Activated T-cell treated with anti-CD3 and anti-CD28 coated beads, Interleukin-2, amount 50 U/mL, for 4 hours (primary cell): ENCODE measurements at regions not wholly inside any gene's neighbourhood (a gene's known extent, or its start where the extent isn't known, plus 50 kb on each side); places are given as distances from the start of the nearest gene placed in this dataset.
"Not testable (repeated sequence)": the region's sequence is repeated elsewhere in the genome, so short reads cannot be mapped to it uniquely, and the experiment has no call there.

Experiments used
- ATAC-seq, 2 donors: fragments of 200-7000 bp; cut with Tn5 transposase; one replicate each; pipeline ENCODE4 v1.10.0; 2021
- DNase-seq: peaks from one replicate; pipeline ENCODE4 v3.0.0-alpha.2; 2020
- H3K27me3 Mint-ChIP-seq: one replicate; pipeline ENCODE4 v1.8.0; 2021; ENCODE audit warnings: low read depth, mixed read lengths
- H3K36me3 Mint-ChIP-seq: one replicate; pipeline ENCODE4 v1.8.0; 2022; ENCODE audit warnings: mixed read lengths; ENCODE audit not compliant: insufficient read depth
- H3K4me1 Mint-ChIP-seq: one replicate; pipeline ENCODE4 v1.8.0; 2021; ENCODE audit warnings: low read depth, mixed read lengths
- H3K4me3 Mint-ChIP-seq: one replicate; pipeline ENCODE4 v1.8.0; 2021; ENCODE audit warnings: mild to moderate bottlenecking, moderate library complexity, mixed read lengths
- H3K9me3 Mint-ChIP-seq: one replicate; pipeline ENCODE4 v1.8.0; 2021; ENCODE audit warnings: mixed read lengths

DNA sequence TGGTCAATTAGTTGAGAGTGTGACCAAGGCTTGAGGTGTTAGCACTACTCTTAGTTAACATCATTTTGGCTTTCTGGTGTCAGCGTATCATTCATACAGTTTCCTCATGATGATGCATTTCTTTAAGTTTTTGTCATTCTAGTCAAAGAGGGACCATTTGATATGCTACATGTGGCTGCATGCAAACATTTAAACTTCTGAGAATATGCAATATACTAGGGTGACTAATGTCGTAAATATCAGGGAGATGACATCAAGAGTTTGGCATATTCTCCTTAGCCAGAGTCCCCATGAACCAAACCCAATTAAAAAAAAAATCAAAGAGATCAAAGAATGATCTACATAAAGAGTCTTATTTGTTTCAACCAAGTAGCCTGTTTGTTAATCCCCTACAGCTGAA, 537.4 kb upstream of the PCDH7 start:
- DNase-seq (no peak), ATAC-seq (no peak)
- Mint-ChIP-seq H3K4me3 (no peak overlapping the region), H3K4me1 (no peaks in the 10 kb centered on the region), H3K36me3 (no peaks in the 10 kb centered on the region), H3K9me3 (peaks cover 13% of the 10 kb centered on the region), H3K27me3 (no peaks in the 10 kb centered on the region)

DNA sequence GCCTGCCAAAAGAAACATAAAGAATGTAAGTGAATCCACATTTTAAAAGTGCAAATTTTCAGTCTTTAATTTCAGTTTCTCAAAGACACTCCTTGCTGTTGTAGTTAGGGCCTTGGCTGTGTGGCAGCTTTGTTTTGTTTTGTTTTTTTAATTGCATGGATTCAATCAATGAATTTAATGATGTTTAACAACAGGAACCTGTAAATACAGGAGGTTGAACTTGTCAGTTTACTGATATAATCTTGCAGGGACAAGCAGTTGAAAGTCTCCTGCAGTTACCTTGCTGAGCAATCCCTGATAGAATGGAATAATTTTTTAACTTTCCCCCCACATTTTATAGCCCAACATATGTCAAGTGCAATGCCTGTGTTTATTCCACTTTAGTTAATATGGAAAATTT, 528.3 kb upstream of the PCDH7 start:
- no peak for ATAC-seq
- Mint-ChIP-seq H3K4me1 (no peaks in the 10 kb centered on the region), H3K4me3 (no peak overlapping the region), H3K36me3 (no peaks in the 10 kb centered on the region), H3K9me3 (peaks cover 16% of the 10 kb centered on the region), H3K27me3 (no peaks in the 10 kb centered on the region)
- no peak for DNase-seq

DNA sequence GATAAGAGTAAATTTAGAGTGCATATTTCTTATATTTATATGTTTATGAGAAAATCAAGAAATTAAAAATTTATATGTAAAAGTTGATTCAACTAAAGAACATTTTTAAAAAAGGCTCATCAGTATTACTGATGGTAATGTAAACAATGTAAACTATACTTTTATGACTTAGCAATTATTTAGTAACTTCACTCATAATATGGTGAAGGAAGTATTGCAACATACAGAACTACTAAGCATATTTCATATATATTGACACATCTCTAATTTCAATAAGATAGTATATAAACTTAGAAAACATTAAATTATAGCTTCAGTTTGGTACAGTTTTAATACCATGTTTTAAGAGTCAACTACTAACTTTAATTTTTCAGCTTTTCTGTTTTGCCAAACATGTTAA, 512.8 kb upstream of the PCDH7 start:
- ATAC-seq: no peak

DNA sequence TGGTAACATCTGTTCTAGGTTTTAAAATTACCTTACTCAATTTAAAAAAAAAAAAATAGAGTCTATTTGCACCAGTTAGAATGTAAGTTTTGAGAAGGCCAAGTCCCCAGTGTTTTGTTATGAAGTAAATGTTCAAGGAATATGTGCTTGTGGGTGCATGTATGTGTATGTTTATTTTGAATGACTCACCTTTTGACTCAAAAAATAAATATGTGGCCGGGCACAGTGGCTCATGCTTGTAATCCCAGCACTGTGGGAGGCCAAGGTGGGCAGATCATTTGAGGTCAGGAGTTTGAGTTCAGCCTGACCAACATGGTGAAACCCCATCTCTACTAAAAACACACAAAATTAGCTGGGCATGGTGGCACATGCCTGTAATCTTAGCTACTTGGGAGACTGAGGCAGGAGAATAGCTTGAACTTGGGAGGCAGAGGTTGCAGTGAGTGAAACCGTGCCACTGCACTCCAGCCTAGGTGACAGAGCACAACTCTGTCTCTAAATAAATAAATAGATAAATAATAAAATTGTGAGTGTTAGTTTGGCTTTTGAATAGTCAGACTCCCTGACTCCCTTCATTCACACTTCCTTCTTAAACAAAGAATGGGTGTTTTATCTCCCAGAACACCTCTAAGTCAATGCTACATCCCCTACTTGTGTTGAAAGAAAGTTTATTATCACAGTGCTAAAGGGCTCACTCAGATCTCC, 511.3 kb upstream of the PCDH7 start:
- no peak for DNase-seq
- H3K9me3 Mint-ChIP-seq: peaks cover 17% of the 10 kb centered on the region
- no peak for ATAC-seq
- H3K4me1 Mint-ChIP-seq: no peaks in the 10 kb centered on the region
- H3K4me3 Mint-ChIP-seq: no peak overlapping the region
- H3K36me3 Mint-ChIP-seq: no peaks in the 10 kb centered on the region
- no peaks in the 10 kb centered on the region for H3K27me3 Mint-ChIP-seq

More for the DNA sequence above, 512.8 kb upstream of the PCDH7 start:
- no peak for DNase-seq
- no peaks in the 10 kb centered on the region for H3K27me3 Mint-ChIP-seq
- H3K9me3 Mint-ChIP-seq: peaks cover 17% of the 10 kb centered on the region
- no peak overlapping the region for H3K4me3 Mint-ChIP-seq
- H3K36me3 Mint-ChIP-seq: no peaks in the 10 kb centered on the region
- no peaks in the 10 kb centered on the region for H3K4me1 Mint-ChIP-seq

DNA sequence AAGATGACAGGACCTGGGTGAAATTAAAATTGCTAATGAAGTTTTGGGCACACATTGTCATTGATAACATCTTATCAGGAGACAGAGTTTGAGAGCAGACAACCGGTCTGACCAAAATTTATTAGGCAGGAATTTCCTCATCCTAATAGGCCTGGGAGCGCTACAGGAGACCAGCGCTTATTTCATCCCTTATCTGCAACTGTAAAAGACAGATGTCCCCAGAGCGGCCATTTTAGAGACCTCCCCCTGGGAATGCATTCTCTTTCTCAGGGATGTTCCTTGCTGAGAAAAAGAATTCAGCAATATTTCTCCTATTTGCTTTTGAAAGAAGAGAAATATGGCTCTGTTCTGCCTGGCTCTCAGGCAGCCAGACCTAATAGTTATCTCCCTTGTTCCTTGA, 504.2 kb upstream of the PCDH7 start:
- H3K36me3 Mint-ChIP-seq, ATAC-seq, H3K4me3 Mint-ChIP-seq: not testable (repeated sequence)

GRCh38 chr4:30245140-30245539, 475.0 kb upstream of the PCDH7 start:
- ATAC-seq (no peak), DNase-seq (no peak)
- Mint-ChIP-seq H3K4me3 (no peak overlapping the region), H3K9me3 (peaks cover 35% of the 10 kb centered on the region), H3K27me3 (no peaks in the 10 kb centered on the region), H3K4me1 (no peaks in the 10 kb centered on the region), H3K36me3 (no peaks in the 10 kb centered on the region)

More for the DNA sequence above, 504.2 kb upstream of the PCDH7 start:
- H3K9me3 Mint-ChIP-seq: peaks cover 44% of the 10 kb centered on the region
- DNase-seq, H3K4me1 Mint-ChIP-seq, H3K27me3 Mint-ChIP-seq: not testable (repeated sequence)

DNA sequence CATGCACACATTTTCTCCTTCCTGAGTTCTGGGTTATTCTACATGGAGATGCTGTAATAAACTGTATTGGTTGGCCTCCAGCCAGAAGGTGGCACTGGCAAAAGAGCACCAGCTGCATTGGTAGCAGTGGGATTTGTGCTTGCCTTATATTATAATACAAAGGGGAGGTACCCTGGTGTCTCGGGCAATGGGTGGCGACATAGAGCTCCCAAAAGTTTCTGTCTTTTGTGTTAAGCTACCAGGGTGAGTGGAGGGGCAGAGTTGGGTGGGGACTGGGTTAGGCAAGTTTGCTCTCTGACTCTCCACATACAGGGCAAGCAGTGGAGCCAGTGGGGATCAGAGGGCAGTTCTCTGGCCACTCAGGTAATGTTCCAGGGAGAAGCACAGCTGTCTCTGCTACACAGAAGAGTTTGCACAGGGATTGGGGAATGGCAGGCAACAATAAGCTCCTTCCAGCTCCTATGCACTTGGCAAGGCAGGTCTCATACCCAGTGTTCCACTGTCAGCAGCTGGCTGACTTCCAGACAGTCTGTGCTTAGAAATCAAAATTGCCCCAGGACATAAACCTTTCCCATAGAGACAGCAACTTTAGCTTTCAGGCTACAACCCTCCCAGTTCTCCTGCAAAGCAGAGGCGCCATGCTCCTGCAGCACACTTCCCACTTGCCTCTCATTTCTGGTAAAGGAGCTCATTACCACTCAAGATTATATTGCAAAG, 463.9 kb upstream of the PCDH7 start:
- no peak for DNase-seq
- Mint-ChIP-seq H3K4me1 (no peaks in the 10 kb centered on the region), H3K36me3 (no peaks in the 10 kb centered on the region), H3K4me3 (no peak overlapping the region), H3K27me3 (no peaks in the 10 kb centered on the region), H3K9me3 (peaks cover 28% of the 10 kb centered on the region)
- ATAC-seq: no peak

DNA sequence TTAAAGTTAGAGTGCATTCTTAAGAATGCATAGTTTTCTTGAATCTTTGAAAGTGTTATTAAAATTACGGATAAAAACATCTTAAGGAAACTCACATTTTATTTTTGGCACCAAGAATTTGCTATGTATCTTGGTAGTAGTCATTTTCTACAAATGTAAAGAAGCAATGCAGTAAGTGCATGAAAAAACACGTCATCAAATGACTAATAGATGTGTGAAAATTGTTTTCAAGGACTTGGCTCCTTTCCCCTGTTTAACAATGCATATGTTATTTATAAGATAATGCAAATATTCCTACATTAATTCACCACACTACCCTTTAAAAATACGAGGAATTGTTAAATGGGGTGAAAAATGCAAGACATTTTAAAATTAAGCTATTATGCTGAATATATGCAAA, 461.2 kb upstream of the PCDH7 start:
- Mint-ChIP-seq H3K36me3 (no peaks in the 10 kb centered on the region), H3K27me3 (no peaks in the 10 kb centered on the region), H3K9me3 (peaks cover 17% of the 10 kb centered on the region), H3K4me1 (no peaks in the 10 kb centered on the region), H3K4me3 (no peak overlapping the region)
- ATAC-seq (no peak), DNase-seq (no peak)

DNA sequence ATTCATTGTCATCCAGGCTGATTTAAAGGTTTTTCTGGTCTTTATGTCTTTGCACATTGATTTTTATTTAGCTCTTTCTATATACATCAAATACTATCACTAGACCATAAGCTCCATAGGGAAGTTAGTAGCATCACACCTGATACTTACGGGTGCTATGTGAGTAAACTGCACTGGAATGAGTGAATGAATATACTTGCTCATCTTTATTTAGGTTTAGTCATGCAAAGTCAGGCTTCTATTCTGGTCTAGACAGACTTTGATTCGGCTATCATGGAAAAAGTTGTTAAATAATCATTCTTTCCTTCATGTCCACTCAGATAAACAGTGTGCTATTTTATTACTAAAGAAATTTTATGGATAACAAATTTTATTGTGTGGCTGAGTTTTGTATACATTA, 457.8 kb upstream of the PCDH7 start:
- Mint-ChIP-seq H3K4me3 (no peak overlapping the region), H3K4me1 (no peaks in the 10 kb centered on the region), H3K9me3 (peaks cover 12% of the 10 kb centered on the region), H3K36me3 (no peaks in the 10 kb centered on the region), H3K27me3 (no peaks in the 10 kb centered on the region)
- no peak for DNase-seq
- no peak for ATAC-seq

DNA sequence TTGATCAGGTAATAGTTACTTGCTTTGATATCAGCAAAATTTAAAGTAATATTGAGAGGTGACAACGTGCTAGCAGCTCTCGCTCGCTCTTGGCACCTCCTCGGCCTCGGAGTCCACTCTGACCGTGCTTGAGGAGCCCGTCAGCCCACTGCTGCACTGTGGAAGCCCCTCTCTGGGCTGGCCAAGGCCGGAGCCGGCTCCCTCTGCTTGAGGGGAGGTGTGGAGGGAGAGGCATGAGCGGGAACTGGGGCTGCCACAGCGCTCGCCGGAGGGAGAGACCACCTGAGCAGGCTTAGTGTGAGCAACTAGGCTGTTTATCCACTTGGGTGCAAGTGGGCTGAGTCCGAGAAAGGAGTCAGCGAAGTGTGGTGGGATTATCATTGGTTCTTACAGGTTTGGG, 455.7 kb upstream of the PCDH7 start:
- Mint-ChIP-seq H3K36me3 (no peaks in the 10 kb centered on the region), H3K4me1 (no peaks in the 10 kb centered on the region), H3K27me3 (no peaks in the 10 kb centered on the region), H3K4me3 (no peak overlapping the region), H3K9me3 (peaks cover 10% of the 10 kb centered on the region)
- DNase-seq: no peak
- ATAC-seq: no peak

- Mint-ChIP-seq H3K9me3 (peaks cover 10% of the 10 kb centered on the region), H3K4me3 (no peak overlapping the region), H3K36me3 (no peaks in the 10 kb centered on the region), H3K4me1 (no peaks in the 10 kb centered on the region), H3K27me3 (no peaks in the 10 kb centered on the region)
- ATAC-seq (no peak), DNase-seq (no peak)
Measured at GRCh38 chr4:30265716-30266115, 454.5 kb upstream of the PCDH7 start.

DNA sequence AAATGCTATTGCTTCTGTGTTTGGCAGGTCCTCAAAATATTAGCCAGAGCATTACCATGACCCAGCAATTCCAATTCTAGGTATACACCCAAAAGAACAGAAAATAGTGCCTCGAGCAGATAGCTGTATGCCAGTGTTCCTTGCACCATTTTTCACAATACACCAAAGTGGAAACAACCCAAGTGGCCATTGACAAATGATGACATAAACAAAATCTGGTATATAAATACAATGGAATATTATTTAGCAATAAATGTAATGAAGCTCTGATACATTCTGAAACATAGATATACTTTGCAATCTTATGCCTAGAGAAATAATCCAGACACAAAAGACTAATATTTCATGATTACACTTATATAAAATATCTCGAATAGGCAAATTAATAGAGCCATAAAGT, 451.8 kb upstream of the PCDH7 start:
- DNase-seq: no peak
- Mint-ChIP-seq H3K4me1 (no peaks in the 10 kb centered on the region), H3K9me3 (peaks cover 13% of the 10 kb centered on the region), H3K4me3 (no peak overlapping the region), H3K36me3 (no peaks in the 10 kb centered on the region), H3K27me3 (no peaks in the 10 kb centered on the region)
- ATAC-seq: no peak

DNA sequence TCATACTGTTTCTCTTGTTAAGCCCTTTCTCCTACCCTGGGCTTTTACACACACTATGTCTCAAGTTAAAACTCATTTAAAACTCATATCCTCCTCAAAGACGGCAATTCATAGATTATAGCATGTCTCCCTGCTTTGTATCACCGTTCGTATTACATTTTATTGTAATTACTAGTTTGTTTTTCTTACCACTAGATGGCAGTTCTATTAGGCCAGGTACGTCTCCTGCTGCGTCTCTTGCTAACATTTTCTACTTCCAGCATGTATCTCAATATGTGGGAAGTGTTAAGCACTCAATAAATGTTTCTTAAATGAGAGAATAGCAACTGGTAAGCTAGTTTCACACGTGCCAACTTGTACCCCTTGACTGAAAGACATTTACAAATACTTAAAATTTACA, 450.3 kb upstream of the PCDH7 start:
- Mint-ChIP-seq H3K4me3 (no peak overlapping the region), H3K27me3 (no peaks in the 10 kb centered on the region), H3K36me3 (no peaks in the 10 kb centered on the region), H3K4me1 (no peaks in the 10 kb centered on the region), H3K9me3 (peaks cover 12% of the 10 kb centered on the region)
- no peak for ATAC-seq
- no peak for DNase-seq

DNA sequence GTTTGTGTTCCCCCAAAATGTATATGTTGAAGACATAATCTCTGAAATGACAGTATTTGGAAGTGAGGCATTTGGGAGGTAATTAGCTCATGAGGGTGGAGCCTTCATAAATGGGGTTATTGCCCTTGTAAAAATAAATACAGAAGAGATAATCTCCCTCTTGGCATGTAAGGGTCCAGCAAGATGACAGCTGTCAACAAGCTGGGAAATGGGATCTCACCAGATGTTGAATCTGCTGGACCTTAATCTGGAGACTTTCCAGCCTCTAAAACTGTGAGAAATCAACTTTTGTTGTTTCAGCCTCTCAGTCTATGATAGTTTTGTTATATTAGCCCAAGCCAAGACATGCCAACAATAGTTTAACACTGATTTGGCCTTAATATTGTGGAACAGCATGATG, 438.2 kb upstream of the PCDH7 start:
- DNase-seq (no peak), ATAC-seq (no peak)
- no peak overlapping the region for H3K4me3 Mint-ChIP-seq
- no peaks in the 10 kb centered on the region for H3K27me3 Mint-ChIP-seq
- no peaks in the 10 kb centered on the region for H3K36me3 Mint-ChIP-seq
- H3K9me3 Mint-ChIP-seq: peaks cover 12% of the 10 kb centered on the region
- H3K4me1 Mint-ChIP-seq: no peaks in the 10 kb centered on the region

DNA sequence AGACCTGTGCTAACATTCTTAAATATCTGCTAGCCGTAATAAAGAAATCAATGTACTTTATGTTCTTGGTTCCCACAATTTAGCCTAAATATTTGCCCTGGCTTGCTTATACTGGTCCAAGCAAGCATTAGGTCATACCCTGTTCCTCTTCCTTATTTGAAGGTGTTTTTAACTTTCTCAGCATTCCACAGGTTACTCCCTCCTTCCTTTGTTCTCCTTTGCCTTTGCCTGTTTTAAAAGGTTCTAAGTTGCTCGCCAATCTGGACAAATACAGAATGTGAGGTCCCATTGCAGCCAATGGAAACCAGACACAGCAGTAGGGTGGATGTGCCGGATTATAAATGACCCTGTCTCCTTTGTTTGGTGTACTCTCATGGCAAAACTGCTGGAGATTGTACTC, 436.8 kb upstream of the PCDH7 start:
- no peaks in the 10 kb centered on the region for H3K36me3 Mint-ChIP-seq
- DNase-seq: no peak
- no peaks in the 10 kb centered on the region for H3K27me3 Mint-ChIP-seq
- peaks cover 12% of the 10 kb centered on the region for H3K9me3 Mint-ChIP-seq
- H3K4me3 Mint-ChIP-seq: no peak overlapping the region
- no peak for ATAC-seq
- no peaks in the 10 kb centered on the region for H3K4me1 Mint-ChIP-seq
